DMS79 treated with DMSO at 0.1 percent for 48 hours (cell line): ENCODE measurements at regions not wholly inside any gene's neighbourhood (a gene's known extent, or its start where the extent isn't known, plus 50 kb on each side); places are given as distances from the start of the nearest gene placed in this dataset.
"Not testable (repeated sequence)": the region's sequence is repeated elsewhere in the genome, so short reads cannot be mapped to it uniquely, and the experiment has no call there.

Source experiments
- DNase-seq: peaks from one replicate; lab custom pipeline; 2025; lab: John Stamatoyannopoulos, UW

DNA sequence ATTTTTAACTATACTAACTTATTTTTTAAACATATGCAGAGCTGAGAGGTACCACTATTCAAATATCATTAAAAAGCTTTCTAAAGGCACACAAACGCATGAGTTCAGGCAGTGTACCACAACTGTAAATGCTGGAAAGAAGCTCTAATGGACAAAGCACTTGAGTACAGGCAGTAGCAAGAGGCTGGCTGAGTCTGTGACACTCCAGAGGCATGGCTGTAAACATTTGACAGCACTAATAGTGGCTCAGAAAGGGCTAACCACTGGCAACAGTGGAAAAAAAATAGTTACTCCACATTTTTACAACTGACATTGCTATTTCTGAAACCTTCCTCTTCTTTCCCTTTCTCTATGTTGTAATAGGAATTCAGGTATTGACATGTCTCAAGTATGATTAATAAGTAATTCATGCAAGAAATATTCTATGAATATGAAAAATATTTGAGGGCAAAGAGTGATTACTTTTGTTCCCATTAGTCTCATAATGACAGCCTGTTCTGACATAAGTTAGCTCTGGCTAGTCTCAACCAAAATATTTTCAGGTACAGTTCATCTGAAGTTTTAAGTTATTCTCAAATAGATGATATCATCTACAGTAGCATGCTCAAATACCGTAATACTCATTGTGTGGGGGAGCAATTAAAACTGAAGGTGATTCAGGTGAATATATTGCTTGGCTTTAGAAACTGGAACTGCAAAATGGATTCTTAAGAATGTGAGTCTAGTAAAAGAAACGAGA is 324.0 kb upstream of the POT1 start:
- DNase-seq = peak; percentile 21

DNA sequence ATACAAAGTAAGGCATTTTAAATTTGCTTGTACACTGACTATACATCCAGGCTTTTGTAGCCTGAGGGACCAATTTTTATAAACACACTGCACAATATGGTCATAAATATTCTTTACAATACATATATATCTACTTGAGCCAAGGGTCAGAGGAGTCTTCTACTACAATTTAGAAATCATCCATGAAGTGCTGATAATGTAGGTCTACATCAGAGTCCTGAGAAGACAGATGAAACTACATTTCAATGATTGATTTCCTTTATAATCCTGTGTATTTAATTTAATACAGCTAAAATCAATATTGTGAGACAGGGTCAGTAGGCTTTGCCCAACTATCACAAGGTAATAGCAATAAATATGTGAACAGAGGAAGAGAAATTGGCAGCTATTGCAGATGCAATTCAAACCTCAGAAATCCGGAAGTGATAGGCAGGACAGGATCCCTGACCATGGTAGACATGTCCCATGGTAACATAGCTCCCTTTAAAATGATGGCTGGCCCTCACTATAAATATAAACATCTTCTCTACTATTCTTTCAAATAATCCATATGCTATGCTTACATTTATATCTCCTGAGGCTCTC is 318.0 kb upstream of the POT1 start:
- DNase-seq = no peak

DNA sequence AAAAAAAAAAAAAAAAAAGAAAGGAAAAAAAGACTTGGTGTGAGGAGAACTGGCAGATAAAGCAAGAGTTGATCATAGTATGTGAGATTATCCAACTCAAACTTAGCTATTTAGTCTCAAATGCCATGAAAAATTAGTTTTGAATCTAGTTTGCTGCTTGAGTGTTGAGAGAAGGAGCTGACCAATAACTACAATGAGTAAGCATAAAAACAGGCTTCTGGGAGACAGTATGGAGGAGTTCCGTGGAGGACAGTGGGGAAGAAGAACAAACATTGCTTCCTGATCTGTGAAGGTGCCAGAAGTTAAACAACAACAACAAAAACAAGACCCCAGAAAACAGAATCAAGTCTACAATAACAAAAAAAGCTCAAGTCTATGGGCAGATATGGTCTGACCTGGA is 317.1 kb upstream of the POT1 start:
- DNase-seq = no peak

DNA sequence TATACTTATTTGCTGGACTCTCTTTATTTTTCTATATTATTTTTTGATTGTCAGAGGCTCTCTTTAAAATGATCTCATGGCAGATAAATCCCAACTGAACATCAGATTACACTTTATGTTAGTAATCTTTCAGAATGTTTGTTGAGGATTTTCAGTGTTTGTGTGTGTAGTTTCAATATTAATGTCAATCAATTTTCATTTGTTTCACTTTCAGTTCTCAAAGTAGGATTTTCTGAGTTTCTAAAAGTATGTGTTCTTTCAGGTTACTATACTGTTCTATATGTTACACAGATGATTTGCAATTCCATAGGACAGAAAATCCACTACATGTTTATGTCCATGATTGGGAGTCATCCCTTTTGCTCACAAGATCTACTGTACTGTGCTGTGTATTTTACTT is 311.9 kb upstream of the POT1 start:
- DNase-seq = no peak

DNA sequence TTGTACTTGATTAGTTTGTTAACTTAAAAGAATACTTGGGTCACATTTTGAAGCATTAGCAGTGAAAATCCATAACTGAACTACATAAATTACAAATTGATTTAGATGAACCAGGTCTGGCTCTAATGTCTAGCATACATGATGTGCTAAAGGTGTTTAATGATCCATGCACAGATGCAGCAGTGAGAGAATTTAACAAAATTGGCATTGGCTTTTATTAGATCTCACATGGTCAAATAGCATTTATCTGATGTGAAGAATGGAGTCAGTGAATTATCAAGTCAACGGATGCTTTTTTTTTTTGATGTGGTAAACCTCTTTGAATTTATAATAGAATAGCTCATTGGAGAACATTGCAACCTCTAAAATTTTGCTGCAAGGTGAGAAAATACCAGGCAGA is 293.0 kb upstream of the POT1 start:
- no peak for DNase-seq

DNA sequence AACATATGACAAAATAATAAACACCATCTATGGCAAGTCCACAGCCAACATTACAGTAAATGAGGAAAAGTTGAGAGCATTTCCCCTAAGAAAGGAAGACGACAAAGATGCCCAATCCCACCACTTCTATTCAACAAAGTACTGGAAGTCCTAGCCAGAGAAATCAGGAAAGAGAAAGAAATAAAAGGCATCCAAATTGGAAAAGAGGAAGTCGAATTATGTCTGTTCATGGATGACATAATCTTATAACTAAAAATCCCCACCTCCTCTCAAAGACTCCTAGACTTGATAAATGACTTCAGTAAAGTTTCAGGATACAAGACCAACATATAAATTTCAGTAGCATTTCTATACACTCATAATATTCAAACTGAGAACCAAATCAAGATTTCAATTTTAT is 288.5 kb upstream of the POT1 start:
- no peak for DNase-seq

DNA sequence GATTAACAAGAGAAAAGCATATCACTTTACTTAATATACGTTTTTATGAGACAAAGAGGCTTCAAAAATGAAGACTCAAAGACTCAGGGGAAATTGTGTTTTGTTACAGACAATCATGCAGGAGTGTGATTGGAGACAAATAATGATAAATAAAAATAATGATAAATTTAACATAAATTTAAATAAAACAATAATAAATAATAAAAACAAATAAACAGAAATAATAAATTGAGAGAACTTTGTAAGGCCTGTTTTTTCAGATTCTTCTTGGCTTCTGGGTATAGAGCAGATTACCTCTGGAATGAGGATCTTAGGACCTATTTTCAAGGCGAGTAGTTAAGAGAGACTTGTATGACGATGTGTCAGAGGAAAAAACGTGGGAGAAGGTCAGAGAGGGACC is 271.4 kb upstream of the POT1 start:
- no peak for DNase-seq

DNA sequence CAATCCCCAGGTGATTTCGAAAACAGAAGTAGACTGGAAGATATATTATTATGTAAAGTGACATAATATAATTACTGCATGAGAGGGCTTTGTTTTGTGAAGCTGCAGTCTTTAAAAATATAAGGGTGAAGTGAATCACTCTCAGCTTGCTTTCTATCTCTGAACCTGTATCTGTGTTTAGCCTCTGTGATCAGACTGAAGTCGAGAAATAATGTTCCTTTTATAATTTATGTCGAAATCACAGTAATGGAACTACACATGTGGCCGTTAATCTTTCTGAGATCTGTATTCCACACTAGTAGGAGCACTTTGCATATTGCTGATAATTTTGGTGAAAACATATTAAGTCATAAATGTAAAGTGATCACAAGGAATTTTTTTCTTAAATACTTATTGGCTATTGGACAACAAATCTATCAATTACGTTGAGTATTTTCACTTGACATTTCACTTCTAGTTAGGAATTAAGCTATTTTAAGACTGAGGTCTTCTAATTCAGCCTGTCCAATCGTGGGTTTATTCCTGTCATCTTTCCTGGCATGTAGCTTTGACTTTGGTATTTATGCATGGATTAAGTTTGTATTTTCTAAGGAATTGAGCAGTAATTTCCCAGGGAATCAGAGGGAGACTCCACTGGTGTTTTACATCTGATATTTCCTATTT is 268.2 kb upstream of the POT1 start:
- no peak for DNase-seq

DNA sequence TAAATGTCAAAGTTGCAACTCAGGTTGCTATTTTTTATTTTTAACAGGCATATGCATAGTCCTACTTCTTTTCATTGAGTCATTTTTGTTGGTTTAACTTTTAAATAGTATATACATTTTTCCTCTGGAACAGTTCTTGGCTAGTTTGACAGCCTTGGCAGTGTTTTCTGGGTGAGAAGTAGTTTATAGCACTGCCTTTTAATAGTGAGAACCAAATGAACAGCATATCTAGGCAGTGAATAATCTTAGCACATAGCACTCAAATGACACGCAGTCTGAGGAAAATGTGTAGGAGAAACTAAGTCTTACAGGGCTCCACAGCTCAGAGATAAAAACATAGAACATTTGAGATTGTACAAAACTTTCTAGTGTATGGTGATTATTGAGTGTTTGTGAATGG is 265.5 kb upstream of the POT1 start:
- DNase-seq = no peak

DNA sequence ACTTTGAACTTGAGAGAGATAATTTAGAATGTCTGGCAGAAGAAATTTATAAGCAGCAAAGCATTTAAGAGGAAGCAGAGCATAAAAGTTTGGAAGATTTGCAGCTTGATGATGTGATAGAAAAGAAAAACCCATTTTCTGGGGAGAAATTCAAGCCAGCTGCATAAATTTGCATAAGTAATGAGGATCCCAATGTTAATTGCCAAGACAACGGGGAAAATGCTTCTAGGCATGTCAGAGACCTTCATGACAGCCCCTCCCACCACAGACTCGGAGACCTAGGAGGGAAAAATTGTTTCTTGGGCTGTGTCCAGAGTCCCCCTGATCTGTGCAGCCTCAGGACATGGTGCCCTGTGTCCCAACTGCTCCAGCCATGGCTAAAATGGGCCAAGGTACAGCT is 263.6 kb upstream of the POT1 start:
- no peak for DNase-seq

DNA sequence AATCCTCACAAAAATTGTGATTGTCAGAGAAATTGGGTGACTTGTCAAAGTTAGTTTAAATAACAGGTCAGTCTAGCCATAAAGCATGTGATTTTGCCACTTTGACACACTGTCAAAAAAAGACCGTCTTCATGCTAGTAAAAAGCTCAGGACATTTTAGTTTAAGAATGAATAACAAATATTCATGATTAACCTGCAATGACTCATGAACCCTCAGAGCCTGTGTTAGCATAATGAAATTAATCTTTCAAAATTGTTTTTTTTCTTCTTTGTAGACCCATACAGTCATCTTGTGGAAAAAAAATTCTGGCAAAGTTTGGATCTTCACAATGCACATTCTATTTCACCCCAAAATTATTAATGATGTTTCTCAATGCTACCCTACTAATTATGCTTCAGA is 255.2 kb upstream of the POT1 start:
- DNase-seq = no peak

DNA sequence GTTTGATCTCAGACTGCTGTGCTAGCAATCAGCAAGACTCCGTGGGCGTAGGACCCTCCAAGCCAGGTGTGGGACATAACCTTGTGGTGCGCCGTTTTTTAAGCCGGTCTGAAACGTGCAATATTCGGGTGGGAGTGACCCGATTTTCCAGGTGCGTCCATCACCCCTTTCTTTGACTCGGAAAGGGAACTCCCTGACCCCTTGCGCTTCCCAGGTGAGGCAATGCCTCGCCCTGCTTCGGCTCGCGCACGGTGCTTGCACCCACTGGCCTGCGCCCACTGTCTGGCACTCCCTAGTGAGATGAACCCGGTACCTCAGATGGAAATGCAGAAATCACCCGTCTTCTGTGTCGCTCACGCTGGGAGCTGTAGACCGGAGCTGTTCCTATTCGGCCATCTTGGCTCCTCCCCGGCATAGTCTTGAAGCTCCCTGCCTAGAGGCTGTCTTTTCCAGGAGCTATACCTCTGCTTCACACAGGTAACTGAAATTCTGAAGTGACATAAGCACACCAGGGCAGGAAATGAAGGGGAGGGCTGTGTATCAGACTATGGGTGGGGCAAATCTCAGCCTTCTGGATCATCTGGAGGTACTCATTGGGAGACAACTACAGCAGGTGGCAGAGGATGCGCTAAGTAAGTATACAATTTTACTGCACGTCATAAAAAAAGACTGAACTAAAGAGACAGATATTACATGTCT is 252.1 kb upstream of the POT1 start:
- DNase-seq = not testable (repeated sequence)

DNA sequence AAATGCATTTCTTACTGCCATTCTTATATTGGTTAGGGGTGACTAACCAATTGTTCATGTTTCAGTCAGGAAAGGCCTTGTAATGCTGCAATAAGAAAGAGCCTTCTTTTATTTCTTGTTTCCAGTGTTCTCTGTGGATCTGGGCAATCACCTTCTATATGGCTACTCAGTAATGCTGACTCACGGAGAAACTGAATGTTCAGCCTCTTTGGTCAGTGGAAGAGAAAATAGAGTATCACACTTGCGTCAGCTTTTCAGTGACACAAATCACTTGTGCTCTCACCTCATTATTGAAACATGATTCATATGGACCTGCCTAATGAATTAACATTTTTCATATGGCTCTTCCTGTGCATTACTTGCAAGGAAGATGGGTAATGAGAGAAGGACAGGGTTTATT is 243.9 kb upstream of the POT1 start:
- DNase-seq = no peak

DNA sequence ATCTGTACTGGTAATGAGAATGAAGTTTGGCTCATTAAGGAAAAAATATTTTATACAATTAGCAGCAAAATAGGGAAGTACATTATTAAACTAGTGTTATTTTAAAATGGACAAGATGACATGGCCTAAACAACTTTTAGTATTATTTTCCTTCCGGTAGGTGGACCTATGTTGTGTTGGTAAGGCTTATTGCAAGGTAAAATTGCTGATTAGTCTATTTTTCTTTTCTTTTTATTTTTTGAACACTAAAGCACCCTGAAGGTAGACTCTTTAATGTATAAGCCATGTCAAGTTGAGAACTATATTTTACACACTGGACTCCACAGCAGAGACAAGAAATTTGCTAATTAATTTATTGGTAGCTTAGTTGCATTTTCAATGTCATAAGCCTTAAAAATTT is 239.5 kb upstream of the POT1 start:
- DNase-seq = no peak

DNA sequence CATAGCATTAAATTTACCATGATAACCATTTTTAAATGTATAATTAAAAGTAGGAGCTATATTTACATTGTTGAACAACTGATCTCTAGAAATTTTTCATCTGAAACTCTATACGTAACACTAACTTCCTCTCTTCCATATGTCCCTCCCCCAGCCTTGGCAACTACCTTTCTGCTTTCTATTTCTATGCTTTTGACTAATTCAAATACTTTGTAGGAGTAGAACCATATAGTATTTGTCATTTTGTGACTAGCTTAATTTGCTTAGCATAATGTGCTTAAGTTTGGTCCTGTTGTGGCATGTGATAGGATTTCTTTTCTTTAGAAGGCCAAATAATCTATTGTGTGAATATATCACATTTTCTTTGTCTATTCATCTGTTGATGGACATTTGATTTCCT is 225.3 kb upstream of the POT1 start:
- DNase-seq = no peak

DNA sequence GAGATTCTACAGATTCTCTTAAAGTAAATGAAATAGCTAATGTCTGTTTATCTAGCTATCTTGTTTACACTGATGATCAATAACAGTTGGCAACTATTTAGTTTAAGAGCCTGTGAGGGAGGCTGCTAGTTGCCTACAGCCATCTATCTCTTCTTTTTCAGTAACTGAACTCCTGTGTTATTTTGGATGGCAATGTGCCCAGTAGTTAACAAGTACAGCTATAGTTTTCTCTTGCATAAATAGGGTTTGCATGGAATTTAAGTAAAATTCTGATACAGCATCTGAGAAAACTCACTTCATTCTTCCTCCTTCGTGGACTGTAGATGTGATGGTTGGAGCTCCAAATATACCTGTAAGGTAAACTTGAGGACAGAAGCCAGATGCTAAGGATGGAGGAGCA is 219.5 kb upstream of the POT1 start:
- no peak for DNase-seq

DNA sequence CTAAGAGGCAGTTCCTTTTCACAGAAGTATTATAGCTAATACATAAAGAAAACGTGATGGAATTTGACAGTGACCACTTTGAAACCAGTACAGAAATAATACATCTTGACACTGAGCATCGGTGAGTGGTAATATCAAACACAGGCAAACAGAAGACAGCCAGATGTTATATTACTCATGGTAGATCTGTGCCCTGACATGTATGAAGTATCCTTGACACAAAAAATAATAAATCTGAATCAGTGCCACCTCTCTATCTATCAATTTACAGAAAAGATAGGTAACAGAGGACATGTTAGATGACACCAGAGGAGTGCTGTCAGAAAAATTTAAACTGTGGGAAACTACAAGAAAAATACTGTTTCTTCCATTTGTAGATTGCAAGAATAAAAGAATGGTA is 217.4 kb upstream of the POT1 start:
- DNase-seq = no peak

DNA sequence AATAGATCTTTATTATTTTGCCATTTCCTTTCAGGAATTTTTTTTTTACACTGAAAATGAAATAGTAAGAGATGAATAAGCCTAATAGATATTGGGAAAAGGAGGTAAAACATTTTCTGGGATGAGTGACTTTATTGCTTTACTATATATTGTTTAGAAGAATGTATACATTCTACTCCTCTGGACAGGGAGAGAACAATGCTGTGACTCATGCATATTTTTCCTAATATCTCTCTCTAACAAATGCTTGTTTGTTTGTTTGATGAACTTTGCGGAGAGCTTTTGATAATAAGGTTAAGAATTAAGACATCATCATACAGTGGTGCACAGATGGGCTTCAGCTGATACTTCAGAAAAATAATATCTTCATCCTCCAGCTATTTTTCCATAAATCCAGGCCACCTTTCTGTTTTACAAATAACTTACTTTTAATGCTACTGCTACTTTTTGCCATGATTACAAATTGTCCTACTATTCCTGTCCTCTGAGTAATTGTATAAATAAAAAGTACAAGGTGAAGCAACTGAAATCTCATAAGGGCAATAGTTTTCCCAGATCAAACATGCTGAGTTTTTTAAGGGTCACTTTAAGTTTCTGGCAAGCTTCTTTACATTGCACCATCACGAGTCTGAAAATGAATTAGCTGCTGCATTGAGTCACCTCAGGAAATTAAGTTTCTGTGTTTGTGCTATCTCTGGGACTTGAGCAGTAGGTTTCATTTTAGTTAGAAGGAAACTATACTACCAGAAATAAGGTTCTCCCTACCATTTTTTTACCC is 207.3 kb upstream of the POT1 start:
- DNase-seq = no peak

DNA sequence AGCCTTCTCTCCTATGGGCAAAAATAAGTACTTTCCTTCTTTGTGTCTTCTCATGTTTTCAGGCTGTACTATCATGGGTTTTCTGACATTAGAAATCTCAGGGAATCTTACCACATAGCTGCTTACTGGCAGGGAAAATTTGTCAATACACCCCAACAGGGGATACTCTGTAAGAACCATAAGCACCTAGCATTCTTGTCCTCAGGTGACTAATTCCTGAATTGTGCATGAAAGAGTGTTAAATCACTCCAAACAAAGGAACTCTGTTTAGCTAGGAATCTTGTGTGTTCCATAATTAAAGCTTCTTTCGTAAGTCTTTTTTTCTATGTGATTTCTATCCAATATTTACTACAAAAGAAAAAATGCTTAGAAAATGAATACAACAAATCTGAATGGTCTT is 206.7 kb upstream of the POT1 start:
- no peak for DNase-seq

DNA sequence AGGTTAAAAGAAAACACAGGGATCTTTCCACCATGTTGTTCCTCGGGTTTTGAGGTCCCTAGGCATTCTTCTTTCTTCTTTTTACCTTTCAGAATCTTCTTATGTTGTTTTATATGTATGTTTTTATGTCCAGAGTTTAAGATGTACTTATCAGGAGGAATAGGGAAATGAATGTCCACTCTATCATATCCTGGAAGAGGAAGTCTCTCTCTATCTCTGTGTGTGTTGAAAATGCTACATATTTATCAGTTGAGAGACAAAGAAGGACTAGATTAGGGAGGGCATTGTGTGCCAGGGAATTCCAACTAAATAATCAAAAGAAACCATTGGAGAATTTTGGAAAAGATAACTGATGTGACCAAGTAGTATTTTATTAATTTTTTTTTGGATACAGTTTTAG is 200.5 kb upstream of the POT1 start:
- DNase-seq = no peak

DNA sequence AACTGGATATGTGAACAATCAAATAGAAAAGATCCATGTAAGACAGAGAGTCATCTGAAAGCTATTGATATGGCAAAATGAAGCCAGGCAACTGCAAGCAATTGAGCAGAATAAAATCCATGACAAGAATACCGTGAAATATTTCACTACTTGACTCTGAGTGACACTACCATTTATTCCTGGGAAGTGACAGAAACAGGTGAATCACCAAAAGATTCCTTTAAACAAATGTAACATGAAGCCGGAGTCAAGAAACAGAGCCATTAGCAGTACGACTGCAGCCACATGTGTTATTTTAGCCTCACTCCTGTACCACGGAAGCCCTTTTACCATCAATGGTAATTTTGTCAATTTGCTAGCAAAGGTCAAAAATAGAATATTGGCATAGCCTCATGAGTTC is 197.7 kb upstream of the POT1 start:
- no peak for DNase-seq

DNA sequence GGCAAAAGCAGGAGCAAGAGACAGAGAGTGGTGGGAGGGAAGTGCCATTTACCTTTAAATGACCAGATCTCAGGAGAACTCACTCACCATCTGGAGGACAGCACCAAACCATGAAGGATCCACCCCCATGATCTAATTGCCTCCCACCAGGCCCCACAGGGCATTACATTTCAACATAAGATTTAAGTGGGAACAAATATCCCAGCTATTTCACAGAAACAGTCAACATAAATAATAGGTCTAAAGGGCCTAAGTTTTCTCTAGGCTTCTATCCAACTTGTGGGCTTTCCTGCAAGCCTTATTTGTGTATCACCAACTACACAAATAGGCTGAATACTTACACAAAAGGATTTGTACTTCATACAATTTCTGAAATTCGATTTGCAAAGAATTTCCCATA is 196.8 kb upstream of the POT1 start:
- DNase-seq = no peak
